GM12874 (cell line): ENCODE measurements at regions not wholly inside any gene's neighbourhood (a gene's known extent, or its start where the extent isn't known, plus 50 kb on each side); places are given as distances from the start of the nearest gene placed in this dataset.

Experiments used
- TF ChIP-seq, protein P1 (sequence below): IDR thresholded peaks from 2 replicates; pipeline ENCODE4 v1.5.1; 2011; ENCODE audit warnings: low read depth, mild to moderate bottlenecking, control low read depth, low read length, moderate library complexity; ENCODE audit not compliant: insufficient read depth

DNA sequence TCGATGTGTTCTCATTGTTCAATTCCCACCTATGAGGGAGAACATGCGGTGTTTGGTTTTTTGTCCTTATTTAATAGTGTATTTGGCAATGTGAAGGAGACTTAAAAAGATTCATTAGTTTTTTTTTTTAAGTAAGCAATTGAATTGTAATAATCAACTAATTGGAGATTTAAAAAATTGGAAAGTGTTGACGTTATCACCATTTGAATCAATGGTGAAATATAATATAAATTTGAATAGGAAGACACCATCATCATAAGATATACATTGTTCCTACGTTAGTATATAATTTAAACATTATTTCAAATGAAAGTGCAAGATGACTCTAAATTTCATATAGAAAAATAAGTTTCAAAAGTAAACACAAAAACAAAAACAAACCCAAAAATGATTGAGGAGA is 2858.1 kb upstream of the PCDH20 start:
- TF ChIP-seq, protein P1, sequence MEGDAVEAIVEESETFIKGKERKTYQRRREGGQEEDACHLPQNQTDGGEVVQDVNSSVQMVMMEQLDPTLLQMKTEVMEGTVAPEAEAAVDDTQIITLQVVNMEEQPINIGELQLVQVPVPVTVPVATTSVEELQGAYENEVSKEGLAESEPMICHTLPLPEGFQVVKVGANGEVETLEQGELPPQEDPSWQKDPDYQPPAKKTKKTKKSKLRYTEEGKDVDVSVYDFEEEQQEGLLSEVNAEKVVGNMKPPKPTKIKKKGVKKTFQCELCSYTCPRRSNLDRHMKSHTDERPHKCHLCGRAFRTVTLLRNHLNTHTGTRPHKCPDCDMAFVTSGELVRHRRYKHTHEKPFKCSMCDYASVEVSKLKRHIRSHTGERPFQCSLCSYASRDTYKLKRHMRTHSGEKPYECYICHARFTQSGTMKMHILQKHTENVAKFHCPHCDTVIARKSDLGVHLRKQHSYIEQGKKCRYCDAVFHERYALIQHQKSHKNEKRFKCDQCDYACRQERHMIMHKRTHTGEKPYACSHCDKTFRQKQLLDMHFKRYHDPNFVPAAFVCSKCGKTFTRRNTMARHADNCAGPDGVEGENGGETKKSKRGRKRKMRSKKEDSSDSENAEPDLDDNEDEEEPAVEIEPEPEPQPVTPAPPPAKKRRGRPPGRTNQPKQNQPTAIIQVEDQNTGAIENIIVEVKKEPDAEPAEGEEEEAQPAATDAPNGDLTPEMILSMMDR, result no peak

DNA sequence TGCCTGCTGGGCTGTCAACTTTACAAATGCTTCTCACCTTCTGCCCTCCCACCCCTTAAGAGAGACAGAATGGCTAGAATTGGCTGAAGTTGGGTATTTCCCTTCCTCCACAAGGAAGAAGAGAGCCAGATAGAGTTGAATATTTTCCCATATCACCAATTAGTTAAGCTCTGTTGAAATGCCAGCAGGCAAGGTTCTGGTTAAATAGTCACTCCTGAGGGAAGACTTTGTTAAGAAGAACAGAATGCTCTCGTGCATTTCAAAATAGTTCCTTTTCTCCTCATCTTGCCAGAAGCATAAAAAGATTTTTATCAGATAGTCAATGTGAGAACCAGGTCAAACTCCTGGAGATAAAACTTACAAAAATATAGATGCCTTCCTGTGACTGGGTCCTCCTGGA is 2857.0 kb upstream of the PCDH20 start:
- TF ChIP-seq, protein P1, result no peak

DNA sequence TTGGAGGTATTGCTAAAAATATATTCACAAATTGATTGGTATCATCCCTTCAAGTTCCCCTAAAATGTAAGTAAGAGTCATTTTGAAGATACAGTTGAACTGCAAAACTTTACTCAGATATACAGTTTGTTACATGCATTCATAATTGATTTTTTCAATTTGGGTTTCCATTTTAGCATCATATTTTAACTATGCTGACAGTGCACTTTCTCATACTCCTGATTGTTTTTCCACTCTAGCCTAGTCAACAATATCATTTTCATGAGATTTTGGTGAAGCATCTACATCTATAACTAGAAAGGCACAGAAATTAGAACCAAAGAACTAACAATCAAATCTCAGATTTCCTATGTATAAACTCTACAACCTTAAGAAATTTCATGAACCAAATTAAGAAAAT is 2850.4 kb upstream of the PCDH20 start:
- TF ChIP-seq, protein P1, result no peak

DNA sequence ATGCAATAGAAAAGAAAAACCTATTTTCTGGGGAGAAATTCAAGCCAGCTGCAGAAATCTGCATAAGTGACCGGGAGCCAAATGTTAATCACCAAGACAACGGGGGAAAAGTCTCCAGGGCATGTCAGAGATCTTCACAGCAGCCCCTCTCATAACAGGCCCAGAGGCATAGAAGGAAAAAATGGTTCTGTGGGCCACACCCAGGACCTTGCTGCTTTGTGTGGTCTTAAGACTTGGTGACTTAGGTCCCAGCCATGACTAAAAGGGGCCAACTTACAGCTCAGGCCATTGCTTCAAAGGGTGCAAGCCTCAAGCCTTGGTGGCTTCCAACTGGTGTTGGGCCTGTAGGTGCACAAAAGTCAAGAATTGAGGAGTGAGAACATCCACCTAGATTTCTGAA is 2847.6 kb upstream of the PCDH20 start:
- TF ChIP-seq, protein P1, result no peak

DNA sequence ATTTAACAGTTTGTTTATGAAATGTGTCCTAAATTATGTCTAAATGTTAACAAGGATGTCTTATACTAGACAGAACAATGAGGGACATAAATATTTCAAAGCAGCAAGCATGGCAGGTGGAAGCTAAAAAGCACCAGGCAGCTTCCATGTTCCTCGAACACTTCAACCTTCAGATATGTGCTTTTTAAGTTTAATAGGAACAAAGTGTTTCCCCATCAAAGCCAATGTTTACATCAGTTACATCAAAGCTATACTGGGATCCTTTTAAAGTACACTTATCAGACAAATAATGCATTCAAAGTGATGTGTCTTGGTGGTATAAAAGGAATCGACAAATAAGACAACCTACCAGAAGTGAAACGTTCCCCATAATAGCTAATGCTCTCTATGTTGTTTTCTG is 2841.1 kb upstream of the PCDH20 start:
- TF ChIP-seq, protein P1, result no peak

DNA sequence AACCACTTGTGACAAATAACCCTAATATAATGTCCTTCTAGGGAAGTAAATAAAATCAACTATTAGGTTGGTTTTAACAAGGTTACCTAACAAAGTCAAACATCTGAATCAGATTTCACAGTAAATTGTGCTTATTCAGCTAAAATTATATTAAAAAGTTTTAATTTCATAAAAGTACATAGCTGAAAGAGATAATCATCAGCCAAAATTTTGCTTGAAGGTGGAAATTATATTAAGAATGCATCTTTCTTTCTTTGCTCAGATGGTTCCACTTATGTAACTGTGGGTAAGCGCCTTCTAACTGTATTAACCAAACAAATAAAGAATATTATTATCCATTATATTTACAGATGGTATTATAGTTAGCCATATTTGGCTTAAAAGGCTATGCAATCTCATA is 2840.3 kb upstream of the PCDH20 start:
- TF ChIP-seq, protein P1, result no peak

DNA sequence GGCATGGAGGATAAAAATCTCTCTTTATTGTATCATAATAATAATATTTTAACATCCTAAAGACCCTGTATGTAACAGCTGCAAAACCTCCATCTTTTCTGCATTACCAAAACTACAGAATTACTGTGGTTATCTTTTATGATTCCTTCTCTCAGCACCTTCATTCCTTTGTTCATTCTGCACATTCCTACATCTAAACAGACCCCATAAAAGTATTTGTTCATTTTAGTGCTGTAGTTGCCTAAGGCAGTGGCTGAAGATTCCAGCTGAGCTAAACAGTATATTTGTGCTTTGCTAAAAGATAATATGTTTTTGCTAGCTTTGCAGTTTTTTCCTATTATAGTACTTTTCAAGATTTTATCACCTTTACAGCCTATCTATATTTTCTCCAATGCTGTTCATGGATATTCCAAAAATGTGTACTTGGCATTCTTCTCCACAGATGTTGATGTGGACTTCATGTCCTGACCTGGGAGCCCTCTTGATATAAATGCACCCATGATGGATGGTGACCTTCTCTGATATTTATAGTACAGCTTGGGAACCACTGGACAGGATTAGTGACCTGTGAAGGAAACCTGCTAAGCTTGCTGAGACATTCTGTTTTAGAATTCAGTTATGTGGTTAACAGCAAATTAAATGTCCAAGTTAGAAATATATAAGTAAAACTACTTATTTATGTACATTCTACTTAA is 2832.9 kb upstream of the PCDH20 start:
- TF ChIP-seq, protein P1, result no peak

DNA sequence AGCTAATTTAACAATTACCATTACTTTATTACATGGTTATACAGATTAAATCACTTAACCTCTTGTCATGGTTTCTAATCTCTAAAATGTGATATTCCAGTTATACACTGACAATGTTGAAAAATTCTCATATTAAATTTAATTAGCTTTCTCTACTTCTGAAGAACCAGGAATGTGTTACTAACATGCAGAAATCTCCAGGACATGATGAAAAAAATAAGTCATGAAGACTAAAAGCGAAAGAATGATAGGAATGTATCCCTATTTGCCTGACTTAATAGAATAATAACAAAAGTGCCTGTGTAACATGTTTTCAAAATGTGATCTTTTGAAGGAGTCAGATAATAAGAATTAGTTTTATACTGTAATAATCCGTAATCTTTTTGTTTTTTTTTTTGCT is 2823.7 kb upstream of the PCDH20 start:
- TF ChIP-seq, protein P1, result no peak
